HL-60 (cell line): ENCODE measurements at regions not wholly inside any gene's neighbourhood (a gene's known extent, or its start where the extent isn't known, plus 50 kb on each side); places are given as distances from the start of the nearest gene placed in this dataset.

Experiments
- DNase-seq, 2 experiments: peaks; one replicate each; pipeline ENCODE4 v3.0.0-alpha.2; 2010 to 2020; ENCODE audit warnings: low read depth in 1 of 2, low spot score in 1 of 2
- H3K27ac ChIP-seq: fragments of 250-450 bp; sonication (Bioruptor Pico); replicated peaks from 2 replicates; pipeline ENCODE4 v1.5.1; 2020; ENCODE audit warnings: mild to moderate bottlenecking, moderate library complexity
- H3K27me3 ChIP-seq: fragments of 250-450 bp; sonication (Bioruptor Pico); 2 replicates; pipeline ENCODE4 v1.5.1; 2021; ENCODE audit warnings: mild to moderate bottlenecking, moderate library complexity; ENCODE audit not compliant: insufficient read depth, poor library complexity, severe bottlenecking
- H3K4me3 ChIP-seq: replicated peaks from 2 replicates; pipeline ENCODE4 v1.5.1; 2011; ENCODE audit warnings: mild to moderate bottlenecking, control low read depth, low read length; ENCODE audit not compliant: insufficient read depth
- GABPA ChIP-seq: IDR thresholded peaks from 2 replicates; pipeline ENCODE4 v1.6.1; 2012; ENCODE audit warnings: low read depth
- POLR2AphosphoS5 ChIP-seq: IDR thresholded peaks from 2 replicates; pipeline ENCODE4 v1.6.1; 2012; ENCODE audit warnings: low read depth
- SPI1 ChIP-seq: IDR thresholded peaks from 2 replicates; pipeline ENCODE4 v1.6.1; 2012; ENCODE audit warnings: low read depth, mild to moderate bottlenecking, borderline replicate concordance
- TF ChIP-seq, protein P1 (sequence below): IDR thresholded peaks from 2 replicates; pipeline ENCODE4 v1.6.1; 2012; ENCODE audit warnings: low read depth; ENCODE audit not compliant: insufficient replicate concordance
- TF ChIP-seq, protein P2 (sequence below): IDR thresholded peaks from one replicate; pipeline ENCODE4 v1.5.1; 2011; ENCODE audit warnings: low read length, control low read depth, inconsistent platforms; ENCODE audit not compliant: insufficient read depth

DNA sequence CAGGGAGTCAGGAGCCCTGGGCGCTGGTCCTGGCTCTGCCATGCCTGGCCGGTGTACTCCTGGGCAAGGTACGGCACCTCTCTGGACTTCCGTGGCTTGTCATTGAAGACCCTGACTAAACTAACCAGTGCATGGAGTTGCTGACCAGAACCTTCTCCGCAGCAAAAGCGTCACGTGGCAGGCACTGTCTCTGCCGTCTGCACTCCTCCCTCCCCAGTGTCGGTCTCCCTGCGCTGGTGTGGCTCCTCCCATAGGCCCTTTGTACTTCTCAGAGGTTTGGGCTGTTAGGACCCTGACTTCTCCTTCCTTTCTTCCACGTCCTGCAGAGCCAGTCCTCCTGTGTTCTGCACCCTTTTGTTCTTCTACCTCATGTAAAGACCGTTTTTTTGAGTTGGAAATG, 100.6 kb upstream of the CREB5 start:
- Histone ChIP-seq H3K27me3 (peaks cover 30% of the 10 kb centered on the region), H3K27ac (no peak overlapping the region), H3K4me3 (no peak overlapping the region)
- DNase-seq, result no peak
- no peak for TF ChIP-seq POLR2AphosphoS5
- TF ChIP-seq, protein P1, sequence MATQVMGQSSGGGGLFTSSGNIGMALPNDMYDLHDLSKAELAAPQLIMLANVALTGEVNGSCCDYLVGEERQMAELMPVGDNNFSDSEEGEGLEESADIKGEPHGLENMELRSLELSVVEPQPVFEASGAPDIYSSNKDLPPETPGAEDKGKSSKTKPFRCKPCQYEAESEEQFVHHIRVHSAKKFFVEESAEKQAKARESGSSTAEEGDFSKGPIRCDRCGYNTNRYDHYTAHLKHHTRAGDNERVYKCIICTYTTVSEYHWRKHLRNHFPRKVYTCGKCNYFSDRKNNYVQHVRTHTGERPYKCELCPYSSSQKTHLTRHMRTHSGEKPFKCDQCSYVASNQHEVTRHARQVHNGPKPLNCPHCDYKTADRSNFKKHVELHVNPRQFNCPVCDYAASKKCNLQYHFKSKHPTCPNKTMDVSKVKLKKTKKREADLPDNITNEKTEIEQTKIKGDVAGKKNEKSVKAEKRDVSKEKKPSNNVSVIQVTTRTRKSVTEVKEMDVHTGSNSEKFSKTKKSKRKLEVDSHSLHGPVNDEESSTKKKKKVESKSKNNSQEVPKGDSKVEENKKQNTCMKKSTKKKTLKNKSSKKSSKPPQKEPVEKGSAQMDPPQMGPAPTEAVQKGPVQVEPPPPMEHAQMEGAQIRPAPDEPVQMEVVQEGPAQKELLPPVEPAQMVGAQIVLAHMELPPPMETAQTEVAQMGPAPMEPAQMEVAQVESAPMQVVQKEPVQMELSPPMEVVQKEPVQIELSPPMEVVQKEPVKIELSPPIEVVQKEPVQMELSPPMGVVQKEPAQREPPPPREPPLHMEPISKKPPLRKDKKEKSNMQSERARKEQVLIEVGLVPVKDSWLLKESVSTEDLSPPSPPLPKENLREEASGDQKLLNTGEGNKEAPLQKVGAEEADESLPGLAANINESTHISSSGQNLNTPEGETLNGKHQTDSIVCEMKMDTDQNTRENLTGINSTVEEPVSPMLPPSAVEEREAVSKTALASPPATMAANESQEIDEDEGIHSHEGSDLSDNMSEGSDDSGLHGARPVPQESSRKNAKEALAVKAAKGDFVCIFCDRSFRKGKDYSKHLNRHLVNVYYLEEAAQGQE, result no peak
- no peak for TF ChIP-seq SPI1
- TF ChIP-seq GABPA, result no peak
- TF ChIP-seq, protein P2, sequence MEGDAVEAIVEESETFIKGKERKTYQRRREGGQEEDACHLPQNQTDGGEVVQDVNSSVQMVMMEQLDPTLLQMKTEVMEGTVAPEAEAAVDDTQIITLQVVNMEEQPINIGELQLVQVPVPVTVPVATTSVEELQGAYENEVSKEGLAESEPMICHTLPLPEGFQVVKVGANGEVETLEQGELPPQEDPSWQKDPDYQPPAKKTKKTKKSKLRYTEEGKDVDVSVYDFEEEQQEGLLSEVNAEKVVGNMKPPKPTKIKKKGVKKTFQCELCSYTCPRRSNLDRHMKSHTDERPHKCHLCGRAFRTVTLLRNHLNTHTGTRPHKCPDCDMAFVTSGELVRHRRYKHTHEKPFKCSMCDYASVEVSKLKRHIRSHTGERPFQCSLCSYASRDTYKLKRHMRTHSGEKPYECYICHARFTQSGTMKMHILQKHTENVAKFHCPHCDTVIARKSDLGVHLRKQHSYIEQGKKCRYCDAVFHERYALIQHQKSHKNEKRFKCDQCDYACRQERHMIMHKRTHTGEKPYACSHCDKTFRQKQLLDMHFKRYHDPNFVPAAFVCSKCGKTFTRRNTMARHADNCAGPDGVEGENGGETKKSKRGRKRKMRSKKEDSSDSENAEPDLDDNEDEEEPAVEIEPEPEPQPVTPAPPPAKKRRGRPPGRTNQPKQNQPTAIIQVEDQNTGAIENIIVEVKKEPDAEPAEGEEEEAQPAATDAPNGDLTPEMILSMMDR, result no peak

DNA sequence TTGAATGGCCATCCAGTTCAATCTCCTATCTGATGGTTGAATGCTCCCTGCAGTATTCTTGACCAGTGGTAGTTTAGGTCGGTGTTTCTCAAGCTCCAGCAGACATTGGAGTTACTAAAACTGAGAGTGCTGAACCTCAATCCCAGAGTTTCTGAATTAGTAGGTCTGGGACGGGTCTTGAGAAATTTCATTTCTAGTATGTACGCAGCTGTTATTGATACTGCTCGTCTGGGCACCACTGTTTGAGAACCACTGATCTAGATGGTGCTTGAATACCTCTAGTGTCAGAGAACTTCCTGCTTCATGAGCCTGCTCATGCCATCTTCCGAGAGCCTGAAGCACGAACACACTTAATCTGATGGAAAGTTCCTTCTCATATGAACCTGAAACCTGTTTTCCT, 99.4 kb upstream of the CREB5 start:
- H3K27ac ChIP-seq, result no peak overlapping the region
- no peak for DNase-seq
- H3K4me3 ChIP-seq, result no peak overlapping the region
- H3K27me3 ChIP-seq, result peaks cover 37% of the 10 kb centered on the region
- TF ChIP-seq, protein P2, result no peak
- no peak for TF ChIP-seq GABPA
- TF ChIP-seq, protein P1, result no peak

DNA sequence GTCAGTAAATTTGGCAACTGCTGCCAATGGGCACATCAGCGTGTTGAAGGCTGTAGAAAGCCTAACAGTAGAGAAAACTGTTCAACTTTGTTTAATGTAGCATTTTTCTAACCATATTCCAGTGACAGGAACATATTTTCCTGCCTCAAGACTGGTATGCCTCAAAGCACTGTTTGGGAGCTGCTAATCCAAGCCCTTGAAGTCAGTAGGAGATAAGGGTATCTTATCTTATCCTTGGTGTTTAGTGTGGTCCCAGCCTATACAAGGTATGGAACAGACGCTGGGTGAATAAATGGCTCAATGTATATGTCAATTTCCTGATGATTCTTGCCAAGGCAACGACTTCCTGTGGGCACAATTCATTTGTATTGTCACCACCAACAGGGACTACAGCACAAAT, 97.5 kb upstream of the CREB5 start:
- H3K27ac ChIP-seq, result no peak overlapping the region
- no peak for DNase-seq
- H3K27me3 ChIP-seq, result peaks cover 37% of the 10 kb centered on the region
- H3K4me3 ChIP-seq, result no peak overlapping the region
- TF ChIP-seq, protein P2, result no peak
- TF ChIP-seq POLR2AphosphoS5 (no peak), SPI1 (no peak), GABPA (no peak)
- TF ChIP-seq, protein P1, result no peak
